ENCODE measurements at regions not wholly inside any gene's neighbourhood (a gene's known extent, or its start where the extent isn't known, plus 50 kb on each side); places are given as distances from the start of the nearest gene placed in this dataset.

DNA sequence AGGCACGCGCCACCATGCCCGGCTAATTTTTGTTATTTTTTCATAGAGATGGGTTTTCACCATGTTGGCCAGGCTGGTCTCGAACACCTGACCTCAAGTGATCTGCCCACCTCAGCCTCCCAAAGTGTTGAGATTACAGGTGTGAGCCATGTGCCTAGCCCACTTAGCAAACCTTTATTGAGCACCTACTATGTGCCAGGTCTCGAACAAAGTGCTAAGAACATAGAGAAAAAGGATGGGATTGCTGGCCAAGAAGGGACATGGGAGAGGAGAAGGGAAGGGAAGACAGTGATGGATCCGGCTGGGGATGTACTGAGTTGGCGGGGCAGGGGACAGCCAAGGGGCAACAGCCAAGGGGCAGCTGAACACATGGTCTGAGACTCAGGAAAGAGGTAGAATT, 55.6 kb upstream of the RPL11 start:
- TF ChIP-seq, protein P1, sequence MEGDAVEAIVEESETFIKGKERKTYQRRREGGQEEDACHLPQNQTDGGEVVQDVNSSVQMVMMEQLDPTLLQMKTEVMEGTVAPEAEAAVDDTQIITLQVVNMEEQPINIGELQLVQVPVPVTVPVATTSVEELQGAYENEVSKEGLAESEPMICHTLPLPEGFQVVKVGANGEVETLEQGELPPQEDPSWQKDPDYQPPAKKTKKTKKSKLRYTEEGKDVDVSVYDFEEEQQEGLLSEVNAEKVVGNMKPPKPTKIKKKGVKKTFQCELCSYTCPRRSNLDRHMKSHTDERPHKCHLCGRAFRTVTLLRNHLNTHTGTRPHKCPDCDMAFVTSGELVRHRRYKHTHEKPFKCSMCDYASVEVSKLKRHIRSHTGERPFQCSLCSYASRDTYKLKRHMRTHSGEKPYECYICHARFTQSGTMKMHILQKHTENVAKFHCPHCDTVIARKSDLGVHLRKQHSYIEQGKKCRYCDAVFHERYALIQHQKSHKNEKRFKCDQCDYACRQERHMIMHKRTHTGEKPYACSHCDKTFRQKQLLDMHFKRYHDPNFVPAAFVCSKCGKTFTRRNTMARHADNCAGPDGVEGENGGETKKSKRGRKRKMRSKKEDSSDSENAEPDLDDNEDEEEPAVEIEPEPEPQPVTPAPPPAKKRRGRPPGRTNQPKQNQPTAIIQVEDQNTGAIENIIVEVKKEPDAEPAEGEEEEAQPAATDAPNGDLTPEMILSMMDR (IDR thresholded peaks at IDR 0.05; ENCODE audit: borderline replicate concordance, extremely low read depth, low read length, poor library complexity, severe bottlenecking): no peak
- TF ChIP-seq EZH2 (IDR thresholded peaks at IDR 0.05; ENCODE audit: borderline replicate concordance, low read depth, low read length, severe bottlenecking): no peak
